Cardiac fibroblast (primary cell): ENCODE measurements at regions not wholly inside any gene's neighbourhood (a gene's known extent, or its start where the extent isn't known, plus 50 kb on each side); places are given as distances from the start of the nearest gene placed in this dataset.

Experiments used
- DNase-seq, 2 donors: peaks; one replicate each; pipeline versions ENCODE4 v3.0.0 to v3.0.0-alpha.2; 2010; ENCODE audit warnings: low read depth in 2 of 2
- H3K4me3 ChIP-seq, 2 donors: replicated peaks in 1 of 2; 1 replicate in 1 of 2; 2 replicates in 1 of 2; pipeline ENCODE4 v1.5.1; 2011; ENCODE audit warnings: low read depth in 2 of 2, low read length in 2 of 2, mild to moderate bottlenecking in 2 of 2, moderate library complexity in 1 of 2
- TF ChIP-seq, protein P1 (sequence below): IDR thresholded peaks from one replicate; pipeline ENCODE4 v1.5.1; 2011; ENCODE audit warnings: low read depth, mild to moderate bottlenecking, low read length, inconsistent platforms

DNA sequence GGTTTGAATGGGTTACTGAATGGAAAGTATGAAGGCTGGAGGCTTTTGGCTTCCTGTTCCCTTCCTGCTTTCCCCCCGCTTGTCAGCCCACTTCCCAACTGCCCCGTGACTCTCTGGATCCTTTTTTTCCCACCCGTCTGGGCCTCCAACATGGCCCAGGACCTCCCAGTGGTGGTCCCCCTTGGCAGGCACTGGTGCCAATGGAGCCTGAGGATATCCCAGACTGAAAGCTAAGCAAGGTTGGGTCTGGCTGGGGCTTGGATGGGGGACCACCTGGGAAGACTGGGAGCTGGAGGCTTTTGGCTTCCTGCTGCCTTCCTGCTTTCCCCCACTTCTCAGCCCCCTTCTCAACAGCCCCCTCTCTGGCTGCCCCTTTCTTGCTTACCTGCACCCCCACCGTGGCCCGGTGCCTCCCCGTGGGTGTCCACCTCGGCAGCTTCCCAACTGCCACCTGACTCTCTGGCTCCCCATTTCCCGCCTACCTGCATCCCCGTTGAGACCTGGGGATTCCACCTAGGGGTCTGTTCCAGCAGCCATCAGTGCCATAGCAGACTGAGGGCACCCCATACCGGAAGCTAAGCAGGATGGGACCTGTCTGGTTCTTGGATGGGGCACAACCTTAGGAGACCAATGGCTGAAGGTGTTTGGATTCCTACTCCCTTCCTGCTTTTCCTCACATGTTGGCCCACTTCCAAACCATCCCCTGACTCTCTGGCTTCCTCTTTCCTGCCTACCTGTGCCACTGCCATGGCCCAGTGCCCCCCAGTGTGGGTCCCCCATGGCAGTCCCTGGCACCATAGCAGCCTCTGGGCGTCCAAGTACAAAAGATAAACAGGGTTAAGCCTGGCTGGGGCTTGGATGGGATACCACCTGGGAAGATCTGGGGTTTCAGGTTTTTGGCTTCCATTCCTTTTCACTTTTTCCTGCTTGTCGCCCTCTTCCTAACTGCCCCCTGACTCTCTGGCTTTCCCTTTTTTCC is 2295.3 kb downstream of the TP53TG3F start:
- no peak overlapping the region for H3K4me3 ChIP-seq
- TF ChIP-seq, protein P1, sequence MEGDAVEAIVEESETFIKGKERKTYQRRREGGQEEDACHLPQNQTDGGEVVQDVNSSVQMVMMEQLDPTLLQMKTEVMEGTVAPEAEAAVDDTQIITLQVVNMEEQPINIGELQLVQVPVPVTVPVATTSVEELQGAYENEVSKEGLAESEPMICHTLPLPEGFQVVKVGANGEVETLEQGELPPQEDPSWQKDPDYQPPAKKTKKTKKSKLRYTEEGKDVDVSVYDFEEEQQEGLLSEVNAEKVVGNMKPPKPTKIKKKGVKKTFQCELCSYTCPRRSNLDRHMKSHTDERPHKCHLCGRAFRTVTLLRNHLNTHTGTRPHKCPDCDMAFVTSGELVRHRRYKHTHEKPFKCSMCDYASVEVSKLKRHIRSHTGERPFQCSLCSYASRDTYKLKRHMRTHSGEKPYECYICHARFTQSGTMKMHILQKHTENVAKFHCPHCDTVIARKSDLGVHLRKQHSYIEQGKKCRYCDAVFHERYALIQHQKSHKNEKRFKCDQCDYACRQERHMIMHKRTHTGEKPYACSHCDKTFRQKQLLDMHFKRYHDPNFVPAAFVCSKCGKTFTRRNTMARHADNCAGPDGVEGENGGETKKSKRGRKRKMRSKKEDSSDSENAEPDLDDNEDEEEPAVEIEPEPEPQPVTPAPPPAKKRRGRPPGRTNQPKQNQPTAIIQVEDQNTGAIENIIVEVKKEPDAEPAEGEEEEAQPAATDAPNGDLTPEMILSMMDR, result no peak
- no peak for DNase-seq

DNA sequence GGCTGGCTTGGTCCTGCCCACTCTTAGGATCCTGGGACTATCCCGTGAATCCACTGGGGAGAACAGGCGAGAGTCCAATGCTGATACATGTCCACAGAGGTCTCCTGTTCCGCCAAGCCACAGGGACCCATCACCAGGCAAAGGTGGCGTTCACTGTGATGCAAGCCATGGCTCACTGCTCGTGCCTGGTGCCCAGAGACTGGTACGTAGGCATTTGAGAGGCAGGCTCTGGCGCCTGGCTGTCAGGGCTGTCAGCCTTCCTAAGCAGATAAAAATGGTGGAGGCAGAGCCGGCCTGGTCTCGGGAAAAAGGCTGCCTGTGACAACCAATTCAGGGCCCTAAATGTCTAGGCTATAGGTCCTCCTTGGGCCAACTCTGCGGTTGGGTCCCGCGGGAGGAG is 2329.0 kb downstream of the TP53TG3F start:
- TF ChIP-seq, protein P1, result no peak
- no peak for DNase-seq

DNA sequence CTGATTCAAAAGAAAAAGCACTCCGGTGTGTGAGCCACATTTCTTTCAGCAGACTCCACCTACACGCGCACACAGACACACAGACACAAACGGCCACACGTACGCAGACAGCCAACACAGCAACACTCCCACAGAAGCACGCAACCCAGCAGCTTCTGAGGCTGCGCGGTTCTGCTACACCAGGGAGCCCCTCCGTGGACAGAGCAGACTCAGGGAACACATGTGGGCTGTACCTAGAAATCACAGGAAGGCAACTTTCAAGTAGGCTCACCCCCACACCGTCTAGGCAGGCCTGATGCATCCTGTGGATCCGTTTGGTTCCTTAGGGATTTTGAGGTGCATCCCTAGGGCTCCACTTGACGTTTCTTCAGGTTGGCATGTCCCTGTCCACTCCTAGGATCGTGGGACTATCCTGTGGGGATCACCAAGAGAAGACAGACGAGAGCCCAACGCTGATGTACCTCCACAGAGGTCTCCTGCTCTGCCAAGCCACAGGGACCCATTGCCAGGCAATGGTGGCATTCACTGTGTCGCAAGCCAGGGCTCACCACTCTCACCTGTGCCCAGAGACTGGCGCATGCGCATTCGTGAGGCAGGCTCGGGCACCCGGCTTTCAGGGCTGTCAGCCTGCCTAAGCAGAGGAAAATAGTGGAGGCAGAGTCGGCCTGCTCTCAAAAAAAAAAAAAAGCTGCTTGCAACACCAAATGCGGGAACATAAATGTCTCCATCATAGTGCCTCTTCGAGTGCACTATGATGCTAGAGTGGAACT is 2333.3 kb downstream of the TP53TG3F start:
- DNase-seq, result no peak
- no peak overlapping the region for H3K4me3 ChIP-seq
- TF ChIP-seq, protein P1, result no peak

More for the DNA sequence above, 2329.0 kb downstream of the TP53TG3F start:
- H3K4me3 ChIP-seq, result no peak overlapping the region

DNA sequence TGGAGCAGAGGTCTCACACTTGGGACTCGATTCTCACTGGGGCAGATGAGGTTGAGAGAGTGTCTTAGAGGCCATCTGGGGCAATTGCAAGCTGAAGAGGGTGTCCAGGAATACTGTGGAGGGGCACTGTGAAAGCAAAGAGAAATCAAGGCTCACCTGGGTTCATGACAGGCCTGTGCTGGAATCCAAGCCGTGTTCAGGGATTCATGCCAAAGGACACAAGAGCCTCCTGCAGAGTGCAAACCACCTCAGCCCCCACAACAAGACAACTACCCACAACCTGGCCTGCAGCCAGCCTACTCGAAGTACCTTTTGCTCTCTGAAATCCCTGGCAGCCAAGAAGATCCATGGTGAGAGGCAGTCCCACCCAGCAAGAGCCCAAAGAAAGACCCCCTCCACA is 2334.2 kb downstream of the TP53TG3F start:
- TF ChIP-seq, protein P1, result no peak
- no peak overlapping the region for H3K4me3 ChIP-seq
- DNase-seq, result no peak

DNA sequence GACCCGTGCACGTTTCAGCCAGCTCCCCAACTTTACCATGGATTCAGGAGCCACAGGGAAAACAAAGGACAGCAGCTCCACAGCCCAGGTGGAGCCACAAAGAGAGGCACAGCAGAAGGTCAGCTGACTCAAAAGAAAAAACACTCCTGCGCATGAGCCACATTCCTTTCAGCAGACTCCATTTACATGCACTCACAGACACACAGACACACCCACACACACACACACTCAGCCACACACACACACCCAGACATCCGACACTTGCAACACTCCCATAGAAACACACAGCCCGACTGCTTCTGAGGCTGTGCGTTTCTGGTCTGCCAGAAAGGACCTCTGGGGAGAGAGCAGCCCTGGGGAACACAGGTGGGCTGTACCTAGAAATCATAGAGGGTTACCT is 2335.5 kb downstream of the TP53TG3F start:
- no peak for DNase-seq
- TF ChIP-seq, protein P1, result no peak
- H3K4me3 ChIP-seq, result no peak overlapping the region

DNA sequence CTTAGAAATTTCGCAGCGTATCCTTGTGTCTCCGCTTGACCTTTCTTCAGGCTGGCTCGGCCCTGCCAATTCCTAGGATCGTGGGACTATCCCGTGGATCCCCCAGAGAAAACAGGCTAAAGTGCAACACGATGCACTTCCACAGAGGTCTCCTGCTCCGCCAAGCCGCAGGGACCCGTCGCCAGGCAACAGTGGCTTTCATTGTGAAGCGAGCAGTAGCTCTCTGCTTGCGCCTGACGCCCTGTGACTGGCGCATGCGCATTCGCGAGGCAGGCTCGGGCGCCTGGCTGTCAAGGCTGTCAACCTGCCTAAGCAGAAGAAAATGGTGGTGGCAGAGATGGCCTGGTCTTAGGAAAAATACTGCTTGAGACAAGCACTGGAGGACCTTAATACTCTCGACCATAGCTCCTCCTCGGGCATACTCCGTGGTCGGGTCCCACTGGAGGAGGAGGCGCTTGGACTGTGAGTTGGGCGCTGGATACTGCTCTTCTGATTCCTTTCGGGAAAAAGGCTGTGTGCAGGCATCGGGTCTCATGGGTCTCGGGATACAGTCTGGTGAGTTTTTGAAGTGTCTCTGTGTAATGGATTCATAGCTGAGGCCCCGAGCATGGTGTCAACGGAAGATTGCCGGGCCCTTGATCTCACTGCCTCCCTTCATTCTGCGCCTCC is 2336.1 kb downstream of the TP53TG3F start:
- no peak for DNase-seq
- no peak overlapping the region for H3K4me3 ChIP-seq
- TF ChIP-seq, protein P1, result no peak
